HG02642 (cell line): ENCODE measurements at regions not wholly inside any gene's neighbourhood (a gene's known extent, or its start where the extent isn't known, plus 50 kb on each side); places are given as distances from the start of the nearest gene placed in this dataset.
"Not testable (repeated sequence)": the region's sequence is repeated elsewhere in the genome, so short reads cannot be mapped to it uniquely, and the experiment has no call there.

Experiments
- ATAC-seq: cut with Tn5 transposase; IDR thresholded peaks from one replicate; pipeline ENCODE4 v1.9.1; 2021; ENCODE audit warnings: mild to moderate bottlenecking; ENCODE audit not compliant: unreplicated experiment, poor library complexity

GRCh38 chr10:123221418-123221817, 67.2 kb downstream of the BUB3 start:
- no peak for ATAC-seq

GRCh38 chr10:123222832-123223231, 68.6 kb downstream of the BUB3 start:
- ATAC-seq = no peak

GRCh38 chr10:123227706-123228105, 73.5 kb downstream of the BUB3 start:
- ATAC-seq = no peak

GRCh38 chr10:123229927-123230630, 75.9 kb downstream of the BUB3 start:
- no peak for ATAC-seq

- ATAC-seq = not testable (repeated sequence)
Measured at GRCh38 chr10:123232879-123233278, 78.7 kb downstream of the BUB3 start.

- not testable (repeated sequence) for ATAC-seq
Measured at GRCh38 chr10:123235014-123235413, 80.8 kb downstream of the BUB3 start.

GRCh38 chr10:123236126-123236525, 81.9 kb downstream of the BUB3 start:
- ATAC-seq = no peak

- ATAC-seq = no peak
Measured at GRCh38 chr10:123240250-123240649, 86.0 kb downstream of the BUB3 start.

- no peak for ATAC-seq
Measured at GRCh38 chr10:123240776-123241175, 86.6 kb downstream of the BUB3 start.

GRCh38 chr10:123241391-123242141, 87.4 kb downstream of the BUB3 start:
- ATAC-seq = no peak

GRCh38 chr10:123244747-123245146, 90.5 kb downstream of the BUB3 start:
- ATAC-seq = no peak

GRCh38 chr10:123245264-123245663, 91.1 kb downstream of the BUB3 start:
- no peak for ATAC-seq

- ATAC-seq = no peak
Measured at GRCh38 chr10:123249894-123250293, 95.7 kb downstream of the BUB3 start.

- ATAC-seq = no peak
Measured at GRCh38 chr10:123250640-123251039, 96.4 kb downstream of the BUB3 start.

- ATAC-seq = no peak
Measured at GRCh38 chr10:123252779-123253178, 98.6 kb downstream of the BUB3 start.

GRCh38 chr10:123254343-123254742, 100.1 kb downstream of the BUB3 start:
- ATAC-seq = not testable (repeated sequence)

- no peak for ATAC-seq
Measured at GRCh38 chr10:123257904-123258456, 103.8 kb downstream of the BUB3 start.

- no peak for ATAC-seq
Measured at GRCh38 chr10:123259081-123259480, 104.9 kb downstream of the BUB3 start.

- ATAC-seq = no peak
Measured at GRCh38 chr10:123259791-123260190, 105.6 kb downstream of the BUB3 start.

- no peak for ATAC-seq
Measured at GRCh38 chr10:123262456-123262855, 108.3 kb downstream of the BUB3 start.

- no peak for ATAC-seq
Measured at GRCh38 chr10:123266971-123267370, 112.8 kb downstream of the BUB3 start.
